ENCODE measurements at regions not wholly inside any gene's neighbourhood (a gene's known extent, or its start where the extent isn't known, plus 50 kb on each side); places are given as distances from the start of the nearest gene placed in this dataset.

DNA sequence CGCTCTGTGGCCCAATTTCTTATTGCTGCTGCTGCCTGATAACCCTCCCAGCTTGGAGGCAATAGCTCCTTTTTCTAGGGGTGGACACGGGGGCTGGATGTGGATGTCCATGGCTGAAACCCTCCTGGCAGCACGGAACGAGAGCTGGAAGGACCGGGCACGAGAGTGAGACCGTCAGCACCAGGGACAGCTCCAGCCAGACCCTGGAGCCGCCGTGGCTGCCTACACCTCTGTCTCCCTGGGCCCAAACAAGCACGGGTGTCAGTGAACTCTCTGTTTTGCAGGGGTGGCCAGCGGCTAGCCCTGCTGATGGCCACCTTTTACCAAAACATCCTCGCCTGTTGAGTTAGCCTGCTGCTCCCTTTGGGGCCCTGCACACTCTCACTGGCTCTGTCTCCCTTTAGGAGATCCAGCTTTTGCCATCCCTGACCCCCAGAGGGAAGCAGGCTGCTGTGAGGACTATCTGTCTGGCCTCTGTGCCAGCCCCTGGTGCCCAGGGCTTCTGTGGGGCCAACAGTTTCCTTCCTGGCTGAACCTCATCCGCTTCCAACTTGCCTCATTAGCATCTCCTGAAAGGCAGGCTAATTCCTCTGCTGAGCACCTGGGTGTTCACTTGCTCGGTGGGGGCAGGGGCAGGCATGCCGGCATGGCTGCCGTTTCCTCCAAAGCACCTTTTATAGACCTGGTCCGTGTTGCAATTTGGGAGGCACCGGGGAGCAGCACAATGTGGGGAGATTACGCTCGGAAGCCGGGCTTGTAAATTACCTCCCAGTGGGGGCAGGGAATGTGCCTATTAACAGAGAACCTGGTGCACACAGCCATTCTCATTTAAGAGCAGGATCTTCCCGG lies 118.1 kb downstream of the ENGASE start:
- TF ChIP-seq, protein P1, sequence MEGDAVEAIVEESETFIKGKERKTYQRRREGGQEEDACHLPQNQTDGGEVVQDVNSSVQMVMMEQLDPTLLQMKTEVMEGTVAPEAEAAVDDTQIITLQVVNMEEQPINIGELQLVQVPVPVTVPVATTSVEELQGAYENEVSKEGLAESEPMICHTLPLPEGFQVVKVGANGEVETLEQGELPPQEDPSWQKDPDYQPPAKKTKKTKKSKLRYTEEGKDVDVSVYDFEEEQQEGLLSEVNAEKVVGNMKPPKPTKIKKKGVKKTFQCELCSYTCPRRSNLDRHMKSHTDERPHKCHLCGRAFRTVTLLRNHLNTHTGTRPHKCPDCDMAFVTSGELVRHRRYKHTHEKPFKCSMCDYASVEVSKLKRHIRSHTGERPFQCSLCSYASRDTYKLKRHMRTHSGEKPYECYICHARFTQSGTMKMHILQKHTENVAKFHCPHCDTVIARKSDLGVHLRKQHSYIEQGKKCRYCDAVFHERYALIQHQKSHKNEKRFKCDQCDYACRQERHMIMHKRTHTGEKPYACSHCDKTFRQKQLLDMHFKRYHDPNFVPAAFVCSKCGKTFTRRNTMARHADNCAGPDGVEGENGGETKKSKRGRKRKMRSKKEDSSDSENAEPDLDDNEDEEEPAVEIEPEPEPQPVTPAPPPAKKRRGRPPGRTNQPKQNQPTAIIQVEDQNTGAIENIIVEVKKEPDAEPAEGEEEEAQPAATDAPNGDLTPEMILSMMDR (conservative IDR thresholded peaks at IDR 0.05): no peak
- no peak for TF ChIP-seq ZFX (IDR thresholded peaks at IDR 0.05)

Data from C4-2B (cell line).